Fibroblast of peridontal ligament (primary cell): ENCODE measurements at regions not wholly inside any gene's neighbourhood (a gene's known extent, or its start where the extent isn't known, plus 50 kb on each side); places are given as distances from the start of the nearest gene placed in this dataset.
A peak's percentile ranks its signal among the peaks of the same experiment; 100 is the strongest.

ENCODE experiments used
- DNase-seq: peaks from one replicate; pipeline ENCODE4 v3.0.0-alpha.2; 2010; ENCODE audit errors: extremely low read depth

- peak; percentile 82 for DNase-seq
Observed at GRCh38 chr3:31004025-31004678, 109.7 kb upstream of the GADL1 start.

- DNase-seq: no peak
Observed at GRCh38 chr3:31008994-31009393, 114.5 kb upstream of the GADL1 start.

GRCh38 chr3:31009881-31010280, 115.4 kb upstream of the GADL1 start:
- DNase-seq: no peak

- DNase-seq: peak; percentile 55
Observed at GRCh38 chr3:31010491-31010890, 116.0 kb upstream of the GADL1 start.

- no peak for DNase-seq
Observed at GRCh38 chr3:31011380-31011779, 116.9 kb upstream of the GADL1 start.

GRCh38 chr3:31013090-31013489, 118.6 kb upstream of the GADL1 start:
- DNase-seq: no peak

- no peak for DNase-seq
Observed at GRCh38 chr3:31013843-31014242, 119.4 kb upstream of the GADL1 start.

GRCh38 chr3:31014317-31015040, 120.0 kb upstream of the GADL1 start:
- no peak for DNase-seq

GRCh38 chr3:31016196-31016595, 121.7 kb upstream of the GADL1 start:
- DNase-seq: no peak

GRCh38 chr3:31022716-31023115, 128.3 kb upstream of the GADL1 start:
- DNase-seq: no peak

- no peak for DNase-seq
Observed at GRCh38 chr3:31025541-31025940, 131.1 kb upstream of the GADL1 start.

GRCh38 chr3:31027191-31027761, 132.8 kb upstream of the GADL1 start:
- no peak for DNase-seq

- no peak for DNase-seq
Observed at GRCh38 chr3:31027914-31028313, 133.5 kb upstream of the GADL1 start.

- peak; percentile 60 for DNase-seq
Observed at GRCh38 chr3:31028766-31029165, 134.3 kb upstream of the GADL1 start.

GRCh38 chr3:31029706-31030105, 135.2 kb upstream of the GADL1 start:
- no peak for DNase-seq

- DNase-seq: peak; percentile 35
Observed at GRCh38 chr3:31035681-31036080, 141.2 kb upstream of the GADL1 start.

- DNase-seq: no peak
Observed at GRCh38 chr3:31038086-31038739, 143.8 kb upstream of the GADL1 start.

GRCh38 chr3:31039145-31039544, 144.7 kb upstream of the GADL1 start:
- DNase-seq: no peak

GRCh38 chr3:31041161-31041978, 146.9 kb upstream of the GADL1 start:
- peak; percentile 54 for DNase-seq

- DNase-seq: peak; percentile 73
Observed at GRCh38 chr3:31043184-31043819, 148.8 kb upstream of the GADL1 start.

- no peak for DNase-seq
Observed at GRCh38 chr3:31047673-31048072, 153.2 kb upstream of the GADL1 start.
